ENCODE measurements at regions not wholly inside any gene's neighbourhood (a gene's known extent, or its start where the extent isn't known, plus 50 kb on each side); places are given as distances from the start of the nearest gene placed in this dataset.

DNA sequence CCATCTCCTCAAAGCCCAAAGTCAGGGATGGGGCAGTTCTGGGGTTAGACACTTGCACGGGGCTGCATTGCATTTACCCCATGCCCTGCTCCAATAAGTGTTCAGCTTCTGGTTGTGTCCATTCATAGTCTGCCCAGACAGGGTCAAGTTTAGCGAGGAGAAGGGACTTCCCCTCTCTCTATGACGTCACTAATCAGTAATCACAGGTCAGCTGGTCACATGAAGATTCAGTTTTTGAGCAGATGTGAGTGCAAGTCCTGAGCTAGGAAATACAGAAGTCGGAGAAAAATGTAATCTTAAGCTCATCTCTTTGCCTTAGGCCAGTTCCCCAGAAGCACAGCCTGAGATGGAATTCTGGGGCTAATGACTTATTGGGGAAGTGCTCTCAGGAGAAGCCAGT, 310.1 kb downstream of the TSHZ3 start:
- Mint-ChIP-seq H3K27ac (no peak overlapping the region), H3K36me3 (no peaks in the 10 kb centered on the region), H3K27me3 (ENCODE audit: low read depth) (no peaks in the 10 kb centered on the region), H3K9me3 (no peaks in the 10 kb centered on the region), H3K4me3 (no peak overlapping the region), H3K4me1 (no peaks in the 10 kb centered on the region)
- POLR2A ChIA-PET, result no interaction called here
- CTCF ChIA-PET, result interaction anchor here (0.9 to 1.6 kb wide), 3 partner anchors 15 to 370 kb away, joined by 3 to 7 read pairs (median 4); no protein-coding TSS in a partner anchor
- TF ChIP-seq CREM (CRISPR knock-in tag; IDR thresholded peaks at IDR 0.05), result no peak
- no peak for TF ChIP-seq JUN (CRISPR knock-in tag; IDR thresholded peaks at IDR 0.05)
- TF ChIP-seq MAX (CRISPR knock-in tag; IDR thresholded peaks at IDR 0.05), result no peak
- no peak for TF ChIP-seq TEAD1 (CRISPR knock-in tag; IDR thresholded peaks at IDR 0.05)
- no peak for TF ChIP-seq ZNF263 (CRISPR knock-in tag; IDR thresholded peaks at IDR 0.05; ENCODE audit: low read depth)
- TF ChIP-seq, protein P1, sequence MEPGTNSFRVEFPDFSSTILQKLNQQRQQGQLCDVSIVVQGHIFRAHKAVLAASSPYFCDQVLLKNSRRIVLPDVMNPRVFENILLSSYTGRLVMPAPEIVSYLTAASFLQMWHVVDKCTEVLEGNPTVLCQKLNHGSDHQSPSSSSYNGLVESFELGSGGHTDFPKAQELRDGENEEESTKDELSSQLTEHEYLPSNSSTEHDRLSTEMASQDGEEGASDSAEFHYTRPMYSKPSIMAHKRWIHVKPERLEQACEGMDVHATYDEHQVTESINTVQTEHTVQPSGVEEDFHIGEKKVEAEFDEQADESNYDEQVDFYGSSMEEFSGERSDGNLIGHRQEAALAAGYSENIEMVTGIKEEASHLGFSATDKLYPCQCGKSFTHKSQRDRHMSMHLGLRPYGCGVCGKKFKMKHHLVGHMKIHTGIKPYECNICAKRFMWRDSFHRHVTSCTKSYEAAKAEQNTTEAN (CRISPR knock-in tag; IDR thresholded peaks at IDR 0.05), result no peak
- TF ChIP-seq ZNF317 (CRISPR knock-in tag; IDR thresholded peaks at IDR 0.05; ENCODE audit: borderline replicate concordance, low read depth), result no peak
- TF ChIP-seq, protein P2, sequence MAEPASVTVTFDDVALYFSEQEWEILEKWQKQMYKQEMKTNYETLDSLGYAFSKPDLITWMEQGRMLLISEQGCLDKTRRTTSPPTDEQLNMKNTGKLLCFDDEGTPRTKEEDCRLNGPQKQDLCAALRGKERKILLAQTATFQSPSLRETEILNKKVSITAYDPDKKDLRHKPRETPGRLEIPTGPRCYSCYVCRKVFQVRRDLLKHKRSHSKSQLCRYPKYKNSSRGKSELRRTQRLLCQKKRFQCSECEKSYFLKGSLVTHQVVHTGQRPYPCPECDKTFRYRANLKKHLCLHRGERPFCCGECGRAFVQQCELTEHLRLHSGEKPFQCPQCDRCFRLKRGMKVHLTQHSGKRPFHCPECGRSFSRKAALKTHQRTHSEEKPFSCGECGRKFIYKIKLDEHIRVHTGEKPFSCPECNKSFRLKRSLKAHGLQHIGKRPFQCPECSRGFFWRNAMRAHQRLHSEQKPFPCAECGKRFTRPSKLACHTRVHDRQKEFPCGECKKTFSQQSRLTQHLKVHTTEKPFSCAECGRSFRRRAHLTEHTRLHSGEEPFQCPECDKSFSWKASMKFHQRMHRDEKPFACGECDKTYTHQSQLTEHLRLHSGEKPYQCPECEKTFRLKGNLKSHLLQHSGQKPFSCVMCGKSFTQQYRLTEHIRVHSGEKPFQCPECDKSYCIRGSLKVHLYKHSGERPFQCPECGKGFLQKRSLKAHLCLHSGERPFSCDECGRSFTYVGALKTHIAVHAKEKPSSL (CRISPR knock-in tag; conservative IDR thresholded peaks at IDR 0.05), result no peak
- no peak for TF ChIP-seq ZBTB21 (CRISPR knock-in tag; IDR thresholded peaks at IDR 0.05; ENCODE audit: borderline replicate concordance)
- no peak for TF ChIP-seq IRF2 (CRISPR knock-in tag; IDR thresholded peaks at IDR 0.05; ENCODE audit: borderline replicate concordance, low read depth)
- no peak for TF ChIP-seq ZSCAN18 (CRISPR knock-in tag; IDR thresholded peaks at IDR 0.05)
- TF ChIP-seq, protein P3, sequence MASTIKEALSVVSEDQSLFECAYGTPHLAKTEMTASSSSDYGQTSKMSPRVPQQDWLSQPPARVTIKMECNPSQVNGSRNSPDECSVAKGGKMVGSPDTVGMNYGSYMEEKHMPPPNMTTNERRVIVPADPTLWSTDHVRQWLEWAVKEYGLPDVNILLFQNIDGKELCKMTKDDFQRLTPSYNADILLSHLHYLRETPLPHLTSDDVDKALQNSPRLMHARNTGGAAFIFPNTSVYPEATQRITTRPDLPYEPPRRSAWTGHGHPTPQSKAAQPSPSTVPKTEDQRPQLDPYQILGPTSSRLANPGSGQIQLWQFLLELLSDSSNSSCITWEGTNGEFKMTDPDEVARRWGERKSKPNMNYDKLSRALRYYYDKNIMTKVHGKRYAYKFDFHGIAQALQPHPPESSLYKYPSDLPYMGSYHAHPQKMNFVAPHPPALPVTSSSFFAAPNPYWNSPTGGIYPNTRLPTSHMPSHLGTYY (CRISPR knock-in tag; IDR thresholded peaks at IDR 0.05), result no peak
- no peak for TF ChIP-seq E2F5 (CRISPR knock-in tag; IDR thresholded peaks at IDR 0.05)
- TF ChIP-seq GTF2I (CRISPR knock-in tag; conservative IDR thresholded peaks at IDR 0.05), result no peak
- ATAC-seq (no peak), DNase-seq (ENCODE audit: low spot score) (no peak)

DNA sequence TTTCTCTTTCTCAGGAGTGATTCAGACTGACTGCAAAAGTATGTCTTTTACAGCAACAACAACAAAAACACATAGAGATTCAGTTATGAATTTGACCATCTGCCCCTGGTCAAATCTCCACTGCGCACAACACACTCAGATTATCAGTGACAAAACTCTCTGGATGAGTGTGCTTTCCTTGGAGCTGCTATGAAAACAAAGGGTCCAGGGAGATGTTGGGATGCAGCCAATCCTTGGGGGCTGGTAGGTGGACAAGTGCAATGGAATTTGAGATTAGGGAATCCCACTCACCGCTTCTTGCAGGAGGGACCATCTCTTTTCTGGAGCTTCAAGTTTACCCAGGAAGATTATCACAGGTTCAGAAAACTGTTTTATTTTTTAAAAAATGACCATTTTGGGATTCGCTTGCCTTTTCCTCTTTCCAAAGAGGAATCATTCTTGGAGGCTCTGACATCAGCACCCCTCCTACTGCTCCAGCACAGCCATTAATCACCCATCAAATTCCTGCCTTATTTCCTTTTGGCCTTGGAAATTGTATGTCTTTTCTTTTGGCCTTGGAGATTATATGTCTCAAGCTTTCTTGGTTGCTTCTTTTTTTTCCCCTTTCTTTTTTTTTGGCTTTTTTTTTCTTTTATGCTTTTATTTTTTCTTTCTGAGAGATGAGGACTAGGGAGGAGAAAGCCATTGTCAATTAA, 311.8 kb downstream of the TSHZ3 start:
- H3K27ac Mint-ChIP-seq, result no peak overlapping the region
- H3K27me3 Mint-ChIP-seq (ENCODE audit: low read depth), result no peaks in the 10 kb centered on the region
- ChIA-PET POLR2A (no interaction called here), CTCF (interaction anchor here (1.5 kb wide), 1 partner anchor 17 kb away, joined by 5 read pairs; no protein-coding TSS in a partner anchor)
- DNase-seq (ENCODE audit: low spot score) (no peak), ATAC-seq (no peak)
- peaks cover 1% of the 10 kb centered on the region for H3K4me1 Mint-ChIP-seq
- no peak overlapping the region for H3K4me3 Mint-ChIP-seq
- H3K9me3 Mint-ChIP-seq, result no peaks in the 10 kb centered on the region
- no peaks in the 10 kb centered on the region for H3K36me3 Mint-ChIP-seq
- TF ChIP-seq, protein P4, sequence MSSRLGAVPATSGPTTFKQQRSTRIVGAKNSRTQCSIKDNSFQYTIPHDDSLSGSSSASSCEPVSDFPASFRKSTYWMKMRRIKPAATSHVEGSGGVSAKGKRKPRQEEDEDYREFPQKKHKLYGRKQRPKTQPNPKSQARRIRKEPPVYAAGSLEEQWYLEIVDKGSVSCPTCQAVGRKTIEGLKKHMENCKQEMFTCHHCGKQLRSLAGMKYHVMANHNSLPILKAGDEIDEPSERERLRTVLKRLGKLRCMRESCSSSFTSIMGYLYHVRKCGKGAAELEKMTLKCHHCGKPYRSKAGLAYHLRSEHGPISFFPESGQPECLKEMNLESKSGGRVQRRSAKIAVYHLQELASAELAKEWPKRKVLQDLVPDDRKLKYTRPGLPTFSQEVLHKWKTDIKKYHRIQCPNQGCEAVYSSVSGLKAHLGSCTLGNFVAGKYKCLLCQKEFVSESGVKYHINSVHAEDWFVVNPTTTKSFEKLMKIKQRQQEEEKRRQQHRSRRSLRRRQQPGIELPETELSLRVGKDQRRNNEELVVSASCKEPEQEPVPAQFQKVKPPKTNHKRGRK (CRISPR knock-in tag; IDR thresholded peaks at IDR 0.05; ENCODE audit: borderline replicate concordance), result no peak
- TF ChIP-seq NFATC4 (CRISPR knock-in tag; IDR thresholded peaks at IDR 0.05), result no peak
- no peak for TF ChIP-seq ZBTB21 (CRISPR knock-in tag; IDR thresholded peaks at IDR 0.05; ENCODE audit: borderline replicate concordance)
- TF ChIP-seq CREB1 (CRISPR knock-in tag; IDR thresholded peaks at IDR 0.05), result no peak
- no peak for TF ChIP-seq FOXJ3 (CRISPR knock-in tag; IDR thresholded peaks at IDR 0.05; ENCODE audit: borderline replicate concordance)
- TF ChIP-seq FOXP1 (CRISPR knock-in tag; IDR thresholded peaks at IDR 0.05; ENCODE audit: borderline replicate concordance), result no peak
- no peak for TF ChIP-seq ZNF232 (CRISPR knock-in tag; IDR thresholded peaks at IDR 0.05)
- no peak for TF ChIP-seq OVOL2 (CRISPR knock-in tag; IDR thresholded peaks at IDR 0.05; ENCODE audit: borderline replicate concordance)
- no peak for TF ChIP-seq CBFB (CRISPR knock-in tag; IDR thresholded peaks at IDR 0.05; ENCODE audit: low read depth)
- no peak for TF ChIP-seq ZNF396 (CRISPR knock-in tag; IDR thresholded peaks at IDR 0.05; ENCODE audit: borderline replicate concordance)
- TF ChIP-seq TEAD4 (CRISPR knock-in tag; IDR thresholded peaks at IDR 0.05), result no peak
- no peak for TF ChIP-seq NR3C1 (CRISPR knock-in tag; conservative IDR thresholded peaks at IDR 0.05; ENCODE audit: low read depth)
- no peak for TF ChIP-seq EMX1 (CRISPR knock-in tag; IDR thresholded peaks at IDR 0.05)
- no peak for TF ChIP-seq JAZF1 (CRISPR knock-in tag; IDR thresholded peaks at IDR 0.05)
- no peak for TF ChIP-seq MXD4 (CRISPR knock-in tag; IDR thresholded peaks at IDR 0.05; ENCODE audit: borderline replicate concordance)
- TF ChIP-seq TEAD1 (CRISPR knock-in tag; IDR thresholded peaks at IDR 0.05), result no peak
